ENCODE measurements at regions not wholly inside any gene's neighbourhood (a gene's known extent, or its start where the extent isn't known, plus 50 kb on each side); places are given as distances from the start of the nearest gene placed in this dataset.

DNA sequence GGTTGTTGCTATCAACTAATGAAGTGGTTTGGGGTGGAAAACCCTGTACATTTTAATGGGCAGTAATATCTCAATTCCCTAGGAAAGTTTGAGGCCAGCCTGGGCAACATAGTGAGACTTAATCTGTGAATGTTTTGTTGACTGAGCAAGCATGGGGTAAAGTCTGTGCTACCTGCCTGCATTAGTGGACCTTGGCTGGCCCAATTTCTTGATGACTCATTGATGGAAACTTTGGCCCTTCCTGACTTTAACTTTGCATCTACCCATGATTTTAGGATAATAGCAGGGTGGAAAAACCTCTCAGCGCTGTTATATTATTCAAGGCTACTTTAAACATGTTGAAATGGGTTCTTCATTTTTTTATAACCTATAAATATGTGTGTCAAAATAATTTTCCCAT lies 389.4 kb upstream of the RORB start:
- DNase-seq: no peak

DNA sequence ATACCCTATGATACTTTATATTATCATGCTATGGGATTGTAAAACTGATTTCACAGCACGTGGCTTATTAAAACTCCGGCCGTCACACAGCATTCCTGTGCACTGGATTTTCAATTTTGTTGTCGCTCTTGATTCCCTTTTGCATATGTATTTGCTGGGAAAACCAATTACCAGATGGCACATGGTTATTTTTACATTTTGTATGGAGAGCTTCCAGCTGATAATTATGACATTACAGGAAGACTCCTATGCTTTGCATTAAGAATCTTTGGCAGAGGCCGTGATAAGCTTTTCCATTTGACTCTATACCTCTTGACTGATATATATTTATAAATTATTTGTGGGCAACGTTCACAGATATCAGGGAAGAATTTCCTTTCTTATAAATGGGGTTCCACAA lies 381.2 kb upstream of the RORB start:
- DNase-seq: no peak

GRCh38 chr9:74117151-74117550 lies 380.0 kb upstream of the RORB start:
- DNase-seq: no peak

DNA sequence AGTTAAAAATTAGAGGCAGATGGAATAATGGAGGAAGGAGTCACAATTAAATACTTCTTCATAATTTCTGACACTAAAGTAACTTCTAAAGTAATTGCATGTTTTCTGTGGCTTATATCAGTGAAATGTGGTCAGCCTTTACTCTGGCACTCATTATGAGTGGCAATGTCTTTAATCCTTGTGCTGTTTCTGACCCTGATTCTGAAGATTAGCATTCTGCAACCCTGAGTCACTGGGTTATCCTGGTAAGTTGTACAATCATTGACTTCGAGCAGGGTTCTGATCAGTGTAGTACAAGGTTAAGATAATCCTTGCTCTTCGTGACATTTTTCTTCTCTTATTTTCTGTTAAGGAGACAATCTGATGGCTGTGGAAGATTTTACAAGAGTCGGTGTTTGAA lies 379.4 kb upstream of the RORB start:
- DNase-seq: no peak

GRCh38 chr9:74120061-74120460 lies 377.1 kb upstream of the RORB start:
- no peak for DNase-seq

GRCh38 chr9:74120470-74120869 lies 376.7 kb upstream of the RORB start:
- no peak for DNase-seq

DNA sequence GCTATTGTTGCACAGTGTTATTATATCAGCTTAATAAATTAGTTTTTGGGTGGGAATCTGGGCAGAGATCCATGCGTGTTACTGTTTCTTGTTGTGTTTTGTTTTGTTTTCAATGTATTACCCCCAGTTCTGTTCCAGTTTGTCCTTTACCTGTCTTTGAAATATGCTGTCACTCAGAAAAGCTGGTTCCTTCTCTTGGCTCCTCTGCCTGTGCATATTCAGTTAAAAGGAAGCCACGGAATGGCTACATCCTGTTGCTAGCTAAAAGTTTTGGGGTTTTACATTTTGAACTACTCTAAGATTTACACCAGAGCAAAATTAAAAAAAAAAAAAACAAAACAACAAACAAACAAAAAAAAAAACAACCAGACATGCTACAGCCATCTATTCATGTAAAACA lies 374.9 kb upstream of the RORB start:
- no peak for DNase-seq

GRCh38 chr9:74122661-74123060 lies 374.5 kb upstream of the RORB start:
- DNase-seq: no peak

GRCh38 chr9:74125941-74126340 lies 371.2 kb upstream of the RORB start:
- DNase-seq: no peak

GRCh38 chr9:74132986-74133385 lies 364.1 kb upstream of the RORB start:
- no peak for DNase-seq

DNA sequence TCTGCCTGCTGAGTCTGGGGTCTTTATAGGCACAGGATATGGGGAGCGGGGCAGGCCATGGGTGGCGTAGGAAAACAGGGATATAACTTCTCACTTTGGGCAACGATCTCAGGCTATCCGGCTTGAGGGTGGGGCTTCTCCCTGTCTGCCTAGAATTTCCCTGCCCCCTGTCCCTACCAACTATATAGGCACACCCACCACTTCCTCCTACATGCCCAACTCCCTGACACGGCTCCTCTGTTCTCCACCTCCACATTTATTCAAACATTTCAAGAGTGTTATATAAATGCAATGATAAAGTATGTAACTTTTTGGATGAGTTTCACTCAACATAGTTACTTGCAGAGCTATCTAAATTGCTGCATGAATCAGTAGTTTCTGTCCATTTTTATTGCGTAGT lies 363.2 kb upstream of the RORB start:
- no peak for DNase-seq

- DNase-seq: no peak
Observed at GRCh38 chr9:74138182-74138581, 359.0 kb upstream of the RORB start.

- no peak for DNase-seq
Observed at GRCh38 chr9:74140141-74140540, 357.0 kb upstream of the RORB start.

- DNase-seq: no peak
Observed at GRCh38 chr9:74147906-74148305, 349.2 kb upstream of the RORB start.

DNA sequence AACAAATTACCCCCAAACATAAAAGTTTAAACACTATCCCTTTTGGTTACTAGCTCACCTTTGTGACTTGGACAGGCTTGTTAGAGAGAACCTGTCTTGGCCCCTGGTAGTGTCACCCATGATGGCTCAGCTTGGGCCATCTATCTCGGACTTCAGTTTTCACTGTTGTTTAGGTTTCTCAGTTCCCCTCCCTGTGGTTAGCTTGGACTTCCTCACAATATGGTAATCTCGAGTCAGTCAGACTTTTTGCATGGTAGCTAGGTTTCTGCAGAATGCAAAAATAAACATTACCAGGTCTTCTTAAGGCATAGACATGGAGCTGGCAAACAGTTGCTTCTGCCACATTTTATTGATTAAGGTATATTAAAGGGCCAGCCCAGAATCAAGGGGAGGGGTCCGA lies 324.3 kb upstream of the RORB start:
- no peak for DNase-seq

DNA sequence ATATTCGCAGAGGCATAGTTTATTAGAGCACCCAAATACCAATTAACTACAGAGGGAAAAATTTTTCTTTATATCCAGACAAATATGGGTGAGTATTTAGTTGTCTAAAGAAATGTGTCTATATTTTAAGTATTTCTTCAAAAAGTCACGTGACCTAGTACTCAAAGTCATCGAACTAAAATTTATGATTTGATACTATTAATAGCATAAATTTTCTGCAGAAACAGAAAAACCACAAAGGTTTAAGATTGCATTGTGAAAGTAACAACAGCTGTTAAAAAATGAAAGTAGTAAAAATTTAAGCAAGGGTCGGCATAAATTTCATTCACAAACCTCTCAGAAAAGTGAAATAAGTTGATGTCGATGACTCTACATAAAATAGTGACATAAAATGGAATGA lies 323.9 kb upstream of the RORB start:
- no peak for DNase-seq

DNA sequence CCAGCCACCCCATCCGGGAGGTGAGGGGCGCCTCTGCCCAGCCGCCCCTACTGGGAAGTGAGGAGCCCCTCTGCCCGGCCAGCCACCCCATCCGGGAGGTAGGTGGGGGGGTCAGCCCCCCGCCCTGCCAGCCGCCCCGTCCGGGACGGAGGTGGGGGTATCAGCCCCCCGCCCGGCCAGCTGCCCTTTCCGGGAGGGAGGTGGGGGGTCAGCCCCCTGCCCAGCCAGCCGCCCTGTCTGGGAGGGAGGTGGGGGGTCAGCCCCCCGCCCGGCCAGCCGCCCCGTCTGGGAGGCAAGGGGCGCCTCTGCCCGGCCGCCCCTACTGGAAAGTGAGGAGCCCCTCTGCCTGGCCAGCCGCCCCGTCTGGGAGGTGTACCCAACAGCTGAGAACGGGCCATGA lies 299.4 kb upstream of the RORB start:
- DNase-seq: peak in 1 of 4 experiments; percentile 3

DNA sequence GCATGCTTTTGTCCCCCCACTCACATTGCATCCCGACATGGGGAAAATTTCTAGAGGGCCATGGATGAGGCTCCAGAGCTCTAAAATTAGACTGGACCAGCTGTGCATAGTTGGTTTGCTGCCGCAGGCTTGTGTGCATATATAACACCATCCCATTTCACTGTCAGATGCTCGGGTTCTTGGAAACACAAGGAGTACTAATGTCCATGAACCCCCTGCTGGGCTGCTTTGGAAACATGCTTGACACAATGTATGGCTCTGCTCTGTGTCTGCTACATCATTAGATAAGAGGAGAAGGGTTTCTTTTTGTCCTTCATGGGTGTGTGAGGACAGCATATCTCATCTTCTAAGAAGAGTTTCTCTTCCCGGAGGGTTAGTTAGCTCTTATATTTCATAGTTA lies 292.1 kb upstream of the RORB start:
- DNase-seq: no peak

- DNase-seq: no peak
Observed at GRCh38 chr9:74218385-74219063, 278.6 kb upstream of the RORB start.

GRCh38 chr9:74220327-74220726 lies 276.8 kb upstream of the RORB start:
- no peak for DNase-seq

- DNase-seq: no peak
Observed at GRCh38 chr9:74236857-74237256, 260.3 kb upstream of the RORB start.

DNA sequence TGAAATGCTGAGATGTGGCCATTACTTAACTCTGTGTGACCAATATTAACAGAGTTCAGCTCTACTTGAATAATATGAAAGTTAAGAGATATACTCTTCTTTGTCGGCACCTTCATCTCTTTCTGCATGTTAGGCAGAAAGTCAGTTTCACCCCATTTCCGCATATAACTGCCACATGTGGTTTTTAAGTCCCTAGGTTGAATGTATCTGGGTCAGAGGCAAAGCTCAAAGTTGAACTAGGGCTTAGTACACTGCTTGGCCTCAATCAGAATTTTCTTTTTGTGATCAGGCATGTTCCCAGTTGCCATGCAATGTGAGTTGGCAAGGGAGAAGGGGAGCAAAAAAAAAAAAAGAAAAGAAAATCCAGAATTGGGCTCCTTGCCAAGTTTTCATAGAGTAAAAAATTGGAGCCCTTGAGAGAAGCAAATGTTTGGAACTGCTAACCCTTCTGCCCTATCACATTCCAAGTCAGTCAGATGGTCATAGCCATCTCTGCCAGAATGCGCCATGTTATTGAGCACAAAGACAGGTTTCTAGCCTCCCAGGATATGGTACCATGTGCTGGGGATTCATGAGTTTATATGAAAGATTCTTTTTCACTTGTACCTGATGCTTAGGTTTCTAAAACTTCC lies 251.2 kb upstream of the RORB start:
- DNase-seq: no peak

DNA sequence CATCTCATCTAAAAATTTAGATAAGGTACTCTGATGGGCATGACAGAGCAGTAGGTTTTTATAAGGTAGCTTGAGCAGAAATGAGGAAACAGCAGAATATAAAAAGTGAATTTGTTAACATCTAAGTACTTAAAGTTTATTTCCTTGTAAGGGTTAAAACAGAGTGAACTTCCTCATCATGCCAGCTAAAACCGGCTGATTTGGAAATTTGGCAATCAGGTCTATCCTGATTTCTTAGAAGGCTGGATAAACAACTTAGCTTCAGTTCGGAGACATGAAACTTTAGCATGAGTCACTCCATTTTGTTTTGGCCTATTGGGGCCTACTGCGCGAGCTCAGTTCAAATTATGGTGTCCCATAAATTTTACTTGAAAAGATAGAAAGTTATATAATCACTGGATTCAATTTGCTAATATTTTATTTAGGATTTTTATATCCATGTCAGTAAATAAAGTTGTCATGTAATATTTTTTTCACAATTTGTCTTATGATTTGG lies 241.6 kb upstream of the RORB start:
- no peak for DNase-seq

DNA sequence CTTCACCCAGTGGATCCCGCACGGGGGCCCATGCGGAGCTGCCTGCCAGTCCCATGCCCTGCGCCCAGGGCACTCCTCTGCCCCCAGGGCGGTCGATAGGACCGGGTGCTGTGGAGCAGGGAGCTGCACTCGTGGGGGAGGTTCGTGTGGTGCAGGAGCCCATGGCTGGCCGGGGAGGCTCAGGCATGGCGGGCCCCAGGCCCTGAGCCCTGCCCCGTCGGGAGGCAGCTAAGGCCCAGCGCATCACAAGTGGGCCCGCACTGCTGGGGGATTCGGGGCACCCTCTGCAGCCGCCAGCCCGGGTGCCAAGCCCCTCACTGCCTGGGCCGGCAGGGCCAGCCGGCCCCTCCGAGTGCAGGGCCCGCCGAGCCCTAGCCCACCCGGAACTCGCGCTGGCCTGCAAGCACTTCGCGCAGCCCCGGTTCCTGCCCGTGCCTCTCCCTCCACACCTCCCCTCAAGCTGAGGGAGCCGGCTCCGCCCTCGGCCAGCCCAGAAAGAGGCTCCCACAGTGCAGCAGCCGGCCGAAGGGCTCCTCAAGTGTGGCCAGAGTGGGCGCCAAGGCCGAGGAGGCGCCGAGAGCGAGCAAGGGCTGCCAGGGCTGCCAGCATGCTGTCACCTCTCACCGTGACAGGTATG lies 221.1 kb upstream of the RORB start:
- DNase-seq: no peak

Measured in activated CD4-positive, CD25-positive, alpha-beta regulatory T cell (primary cell).